ENCODE measurements at regions not wholly inside any gene's neighbourhood (a gene's known extent, or its start where the extent isn't known, plus 50 kb on each side); places are given as distances from the start of the nearest gene placed in this dataset.

DNA sequence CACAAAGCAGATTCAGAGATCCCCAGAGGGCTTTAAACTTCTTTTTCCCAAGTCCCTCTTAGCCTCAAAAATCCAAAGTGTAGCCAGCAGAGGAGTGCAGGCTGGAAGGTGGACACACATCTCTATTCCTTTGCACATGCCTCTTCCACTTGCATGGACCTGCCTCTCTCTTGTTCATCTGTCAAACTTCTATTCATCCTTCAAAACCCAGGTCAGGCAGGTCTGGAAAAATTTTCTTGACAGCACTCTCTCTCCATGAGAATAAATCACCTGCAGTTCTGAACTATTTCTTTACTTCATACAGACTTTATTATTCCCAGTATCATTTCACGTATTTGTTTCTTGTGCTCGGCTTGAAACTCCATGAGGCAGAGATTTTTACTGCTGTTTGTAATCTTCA is 127.5 kb downstream of the SS18 start:
- DNase-seq = no peak

DNA sequence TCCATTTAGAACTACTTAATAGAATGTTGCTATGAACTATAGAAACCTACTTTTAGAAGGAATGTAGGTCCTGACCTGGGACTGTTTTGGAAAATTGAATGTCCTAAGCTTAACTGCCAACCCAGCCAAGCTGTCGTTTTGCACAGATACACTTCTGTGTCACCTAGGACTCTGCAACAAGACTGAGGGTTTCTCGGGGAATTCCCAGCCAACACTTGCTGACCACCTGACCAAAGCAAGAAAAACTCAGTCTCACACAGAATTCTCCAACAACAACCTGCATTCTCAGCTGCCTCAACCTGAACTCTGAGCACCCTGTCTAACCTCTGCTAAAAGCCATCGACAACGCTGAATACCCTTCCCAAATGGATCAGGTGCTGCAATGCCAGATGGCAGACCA is 128.2 kb downstream of the SS18 start:
- no peak for DNase-seq

DNA sequence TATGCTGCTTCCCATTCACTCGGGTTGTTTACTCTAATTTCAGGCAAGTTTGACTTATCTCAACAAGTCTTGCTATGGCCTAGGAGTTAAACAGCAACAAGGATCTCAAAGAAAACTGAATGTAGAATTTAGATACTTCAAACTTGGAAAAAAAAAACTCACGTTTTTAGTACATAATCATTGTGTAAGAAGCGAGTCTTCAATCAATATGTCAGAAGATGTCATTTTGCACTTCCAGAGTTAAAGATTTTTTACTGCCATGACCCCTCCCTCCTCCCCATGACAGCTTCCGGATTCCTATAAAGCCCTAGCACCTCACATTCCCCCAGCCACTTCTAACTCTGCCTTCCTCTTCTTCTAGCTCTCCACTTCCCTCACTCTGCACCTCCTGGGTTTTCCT is 133.4 kb downstream of the SS18 start:
- no peak for DNase-seq

DNA sequence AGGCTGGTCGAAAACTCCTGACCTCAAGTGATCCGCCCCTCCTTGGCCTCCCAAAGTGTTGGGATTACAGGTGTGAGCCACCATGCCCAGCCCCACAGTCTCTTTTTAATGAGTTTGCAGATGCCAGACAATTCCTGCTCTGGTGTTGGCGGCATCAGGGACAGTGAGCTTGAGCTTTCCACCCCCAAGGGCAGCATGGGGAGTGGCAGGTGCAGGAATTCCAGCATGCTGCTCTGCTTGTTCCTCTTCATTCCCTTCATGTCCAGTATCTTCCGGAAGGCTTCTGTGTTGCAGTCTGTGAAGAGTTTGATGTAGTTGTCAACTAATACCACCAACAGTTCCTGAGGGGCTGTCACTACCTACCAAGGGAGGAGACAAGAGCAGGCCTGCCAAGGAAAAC is 137.3 kb downstream of the SS18 start:
- DNase-seq = no peak

DNA sequence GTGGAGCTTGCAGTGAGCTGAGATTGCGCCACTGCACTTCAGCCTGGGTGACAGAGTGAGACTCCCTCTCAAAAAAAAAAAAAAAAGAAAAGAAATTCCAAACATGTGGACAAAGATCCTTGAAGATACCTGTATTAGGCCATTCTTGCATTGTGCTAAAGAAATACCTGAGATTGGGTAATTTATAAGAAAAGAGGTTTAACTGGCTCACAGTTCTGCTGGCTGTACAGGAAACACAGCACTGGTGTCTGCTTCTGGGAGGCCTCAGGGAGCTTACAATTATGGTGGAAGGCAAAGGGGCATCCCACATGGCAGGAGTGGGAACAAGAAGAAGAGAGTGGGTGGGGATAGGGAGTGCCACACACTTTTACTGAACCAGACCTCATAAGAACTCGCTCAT is 140.1 kb downstream of the SS18 start:
- DNase-seq = no peak

DNA sequence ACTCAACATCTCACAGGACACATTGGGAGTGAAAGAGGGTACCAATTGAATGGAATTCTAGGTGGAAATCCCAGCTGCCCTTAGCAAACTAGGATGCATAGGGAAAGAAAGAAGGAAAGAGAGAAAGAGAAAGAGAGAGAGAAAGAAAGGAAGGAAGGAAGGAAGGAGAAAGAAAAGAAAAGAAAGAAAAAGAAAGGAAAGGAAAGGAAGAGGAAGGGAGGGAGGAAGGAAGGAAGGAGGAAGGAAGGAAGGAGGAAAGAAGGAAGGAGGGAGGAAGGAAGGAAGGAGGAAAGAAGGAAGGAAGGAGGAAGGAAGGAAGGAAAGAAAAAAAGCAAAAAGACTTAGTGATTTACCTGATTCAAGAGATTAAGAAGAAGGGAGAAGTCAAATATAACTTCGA is 143.9 kb downstream of the SS18 start:
- no peak for DNase-seq

DNA sequence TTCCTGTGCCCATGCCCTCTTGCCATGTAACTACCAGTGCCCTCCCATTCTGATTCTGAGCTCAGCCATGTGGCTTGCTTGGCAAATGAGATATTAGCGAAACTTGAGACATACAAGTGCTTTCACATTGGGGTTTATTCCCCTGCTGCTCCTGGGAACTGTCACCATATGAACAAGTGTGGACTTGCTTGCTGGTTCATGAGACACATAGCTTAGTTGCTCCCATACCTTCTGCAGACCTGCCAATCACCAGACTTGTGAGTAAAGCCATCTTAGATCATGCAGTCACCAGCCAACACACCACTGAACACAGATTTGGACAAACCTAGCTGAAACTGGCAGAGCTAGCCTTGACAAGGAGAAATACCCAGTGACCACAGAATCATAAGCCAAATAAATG is 155.1 kb downstream of the SS18 start:
- DNase-seq = no peak

DNA sequence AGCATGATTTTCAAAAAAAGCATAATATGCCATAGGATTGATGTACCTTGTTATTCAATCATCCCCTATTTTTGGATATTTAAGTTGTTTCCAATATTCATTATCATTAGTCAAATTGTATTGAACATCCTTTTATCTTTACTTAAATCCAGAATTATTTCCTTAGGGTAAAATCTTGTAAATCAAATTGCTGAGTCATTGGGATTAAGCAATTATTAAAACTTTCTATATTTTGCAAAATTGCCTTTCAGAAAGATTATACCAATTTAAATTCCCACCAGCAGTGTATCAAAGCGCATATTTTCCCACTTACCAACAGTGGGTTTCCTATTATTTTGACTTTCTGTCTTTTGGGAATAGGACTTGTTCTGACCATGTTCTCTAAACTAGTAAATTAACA is 159.3 kb downstream of the SS18 start:
- DNase-seq = no peak

DNA sequence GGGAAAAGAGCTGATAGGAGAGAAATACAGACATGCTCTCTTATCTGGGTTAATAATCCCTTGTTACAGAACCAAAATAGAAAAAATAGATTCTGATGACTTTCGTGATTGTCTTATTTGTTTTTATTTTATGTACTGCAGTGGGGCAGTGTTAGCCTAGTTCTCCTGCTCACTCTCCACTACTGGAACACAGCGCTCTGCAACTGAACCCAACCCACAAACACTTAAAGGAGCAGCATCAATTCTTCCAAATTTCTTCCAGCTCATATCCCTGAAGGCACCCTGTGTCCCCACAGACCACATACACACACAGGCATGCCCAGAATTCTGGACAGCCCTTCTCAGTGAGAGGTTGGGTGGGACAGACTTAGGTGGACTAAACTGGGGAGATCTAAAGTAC is 160.6 kb downstream of the SS18 start:
- DNase-seq = no peak

DNA sequence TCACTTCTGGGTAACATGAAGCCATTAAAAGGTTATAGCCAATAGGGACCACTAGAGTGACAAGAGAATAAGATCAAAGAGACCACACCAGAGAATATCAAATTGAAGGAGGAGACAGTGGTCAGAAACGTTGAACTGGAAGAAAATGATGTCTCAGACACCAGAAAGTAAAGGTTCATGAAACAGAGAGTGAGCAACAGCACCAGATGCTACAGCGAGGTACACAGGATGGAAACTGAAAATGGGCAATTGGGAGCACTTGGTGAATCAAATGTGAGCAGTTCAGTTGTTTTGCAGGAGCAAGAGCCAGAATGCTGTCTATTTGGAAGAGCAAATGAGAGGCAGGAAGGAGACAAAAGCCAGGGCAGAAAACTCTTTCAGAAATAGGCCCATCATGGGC is 162.6 kb downstream of the SS18 start:
- DNase-seq = no peak

DNA sequence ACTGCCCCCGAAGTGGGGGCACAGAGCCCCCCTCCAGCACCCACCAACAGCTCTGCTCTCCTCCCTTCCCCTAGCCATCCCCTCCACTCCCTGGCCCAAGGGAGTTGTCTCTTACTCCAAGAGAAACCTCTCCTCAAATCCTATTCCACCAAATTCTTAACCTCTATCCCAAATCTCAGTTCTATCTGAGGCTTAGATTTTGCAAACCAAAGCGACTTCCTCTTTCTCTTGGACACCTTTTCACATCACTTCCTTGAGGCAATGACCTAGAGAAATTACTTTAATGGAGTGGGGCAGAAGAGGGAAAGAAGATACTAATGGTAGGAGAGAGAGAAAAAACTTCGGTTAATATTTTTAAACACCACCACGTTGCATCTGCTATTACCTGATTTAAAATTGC is 167.2 kb downstream of the SS18 start:
- peak; percentile 16 for DNase-seq

DNA sequence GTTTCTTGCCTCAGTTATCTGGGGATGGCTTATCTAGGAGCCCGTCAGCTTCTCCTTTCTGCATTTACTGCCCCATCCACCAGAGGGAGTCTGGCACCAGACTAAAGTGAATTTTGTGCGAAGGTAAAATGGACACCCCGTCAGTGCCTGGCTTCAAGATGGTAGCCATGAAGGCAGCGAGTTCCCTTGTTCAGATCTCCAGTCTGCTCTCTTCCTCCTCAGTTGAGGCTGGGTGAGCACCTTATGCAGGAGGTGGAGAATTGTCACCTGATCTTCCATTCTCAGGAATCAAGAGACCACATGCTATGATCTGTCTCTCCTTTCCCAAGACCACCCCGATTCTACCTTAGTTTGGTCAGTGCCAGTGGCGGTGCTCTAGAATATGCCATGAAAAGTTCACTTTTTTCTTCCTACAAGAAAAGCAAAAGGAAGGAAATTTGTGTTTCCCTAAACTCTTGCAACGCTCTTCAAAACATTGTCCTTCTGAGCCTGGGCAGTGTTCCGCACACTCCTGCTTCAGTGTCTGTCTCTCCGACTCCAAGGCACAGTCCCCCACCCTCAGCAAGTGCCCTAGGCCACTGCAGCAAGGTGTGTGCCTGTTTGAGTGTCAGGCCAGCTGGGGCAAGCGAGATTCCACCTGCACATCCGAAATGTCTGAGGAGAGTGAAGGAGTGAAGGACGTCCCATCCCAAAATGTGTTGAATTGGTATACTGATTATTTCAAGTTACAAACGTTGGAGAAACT is 168.6 kb downstream of the SS18 start:
- DNase-seq = peak; percentile 88

DNA sequence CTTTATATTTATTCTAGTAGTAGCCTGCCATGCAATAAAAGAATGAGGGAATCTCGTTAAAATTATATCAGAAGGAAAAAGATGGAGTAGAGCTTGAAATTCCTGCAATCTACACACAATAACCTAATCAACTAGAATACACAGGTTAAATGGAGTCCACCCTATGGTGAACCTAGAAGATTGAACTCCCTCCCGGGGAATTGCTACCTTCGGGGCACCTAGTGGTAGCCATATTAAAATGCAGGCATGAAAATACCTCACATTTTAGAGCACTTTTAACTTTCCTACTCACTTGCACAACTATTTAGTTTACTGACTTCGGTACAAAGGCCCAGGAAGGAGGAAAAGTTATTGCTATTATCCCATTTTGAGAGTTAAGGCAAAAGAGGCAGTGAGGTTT is 174.5 kb downstream of the SS18 start:
- DNase-seq = peak; percentile 19

DNA sequence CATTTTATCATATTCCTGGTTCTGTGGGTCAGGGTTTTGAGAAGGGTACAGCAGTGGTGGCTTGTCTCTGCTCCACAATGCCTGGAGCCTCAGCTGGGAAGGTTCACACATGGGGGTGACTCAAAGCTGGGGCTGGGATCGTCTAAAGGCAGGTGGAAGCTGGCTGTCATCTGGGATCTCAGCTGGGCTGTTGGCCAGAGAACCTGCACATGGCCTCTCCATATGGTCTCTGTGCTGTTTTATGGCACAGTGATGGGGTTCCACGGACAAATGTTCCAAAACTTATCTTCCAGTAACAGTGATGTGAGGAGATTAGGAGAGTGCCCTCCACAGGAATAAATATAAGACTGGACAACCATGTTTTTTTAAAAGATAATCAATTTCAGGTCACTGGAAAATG is 191.4 kb downstream of the SS18 start:
- DNase-seq = no peak

DNA sequence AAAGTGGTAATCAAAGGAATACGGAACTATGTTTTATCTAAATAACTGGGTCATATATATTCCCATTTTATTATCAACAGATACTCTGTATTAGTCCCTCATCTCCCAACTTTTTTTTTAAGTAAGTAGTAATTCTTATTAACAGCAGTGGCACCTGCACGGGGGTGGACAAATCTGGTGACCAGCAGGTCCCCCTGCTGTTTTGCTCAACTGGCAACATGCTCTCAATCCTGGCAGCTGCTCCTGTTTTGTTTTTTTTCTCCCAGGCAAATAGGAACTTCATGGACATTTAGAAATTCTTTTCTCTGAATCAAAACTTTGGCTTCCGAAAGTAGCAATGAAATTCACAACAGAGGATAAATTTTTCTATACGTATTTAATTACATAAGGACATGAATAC is 193.5 kb downstream of the SS18 start:
- DNase-seq = no peak

DNA sequence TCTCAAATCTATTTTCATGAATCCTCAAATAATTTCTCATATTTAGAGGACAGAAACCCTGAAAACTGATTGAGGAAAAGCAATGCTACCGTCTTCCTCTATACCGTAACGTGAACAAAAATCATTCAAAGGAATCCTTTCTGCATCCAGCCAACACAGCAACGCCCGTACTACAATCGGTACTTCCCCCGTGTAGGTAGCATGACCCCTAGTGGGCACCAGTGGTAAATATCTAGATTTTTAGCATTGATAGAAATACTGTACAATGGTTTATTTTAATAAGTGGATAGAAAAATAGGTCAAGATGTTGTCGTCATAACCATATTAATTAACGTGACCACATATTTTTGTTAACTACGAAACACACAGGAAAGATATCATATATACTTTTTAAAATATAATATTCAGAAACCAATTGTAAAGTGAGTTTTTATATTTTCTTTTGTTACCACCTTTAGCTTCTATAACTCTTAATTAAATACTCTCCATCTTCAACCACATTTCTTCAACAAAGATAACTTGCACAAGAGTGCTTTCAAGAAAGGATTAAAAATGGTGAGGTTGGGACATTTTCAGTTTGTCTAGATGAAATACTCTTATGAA is 194.1 kb downstream of the SS18 start:
- peak; percentile 73 for DNase-seq

DNA sequence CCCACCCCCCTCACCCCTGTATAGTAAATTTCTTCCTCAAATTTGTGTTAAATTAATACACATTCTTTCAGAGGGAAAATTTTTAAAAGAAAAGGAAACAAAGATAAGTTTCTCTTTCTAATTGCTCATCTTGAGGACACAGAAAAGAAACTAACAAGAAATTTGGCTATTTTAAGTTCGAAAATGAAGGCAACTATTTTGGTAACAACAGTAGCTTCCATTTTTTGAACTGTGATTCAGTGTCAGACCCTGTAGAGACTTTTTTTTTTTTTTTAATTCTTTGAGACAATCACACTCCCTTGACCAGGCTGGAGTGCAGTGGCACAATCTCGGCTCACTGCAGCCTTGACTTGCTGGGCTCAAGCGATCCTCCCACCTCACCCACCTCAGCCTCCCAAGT is 194.9 kb downstream of the SS18 start:
- no peak for DNase-seq

DNA sequence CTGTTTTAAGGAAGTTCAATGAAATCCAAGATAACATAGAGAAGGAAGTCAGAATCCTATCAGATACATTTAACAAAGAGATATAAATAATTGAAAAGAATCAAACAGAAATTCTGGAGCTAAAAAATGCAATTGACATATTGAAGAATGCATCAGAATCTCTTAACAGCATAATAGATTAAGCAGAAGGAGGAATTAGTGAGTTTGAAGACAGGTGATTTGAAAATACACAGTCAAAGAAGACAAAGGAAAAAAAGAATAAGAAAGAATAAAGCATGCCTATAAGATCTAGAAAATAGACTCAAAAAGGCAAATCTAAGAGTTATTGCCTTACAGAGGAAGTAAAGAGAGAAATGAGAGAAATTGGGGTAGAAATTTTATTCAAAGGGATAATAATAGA is 204.1 kb downstream of the SS18 start:
- no peak for DNase-seq

DNA sequence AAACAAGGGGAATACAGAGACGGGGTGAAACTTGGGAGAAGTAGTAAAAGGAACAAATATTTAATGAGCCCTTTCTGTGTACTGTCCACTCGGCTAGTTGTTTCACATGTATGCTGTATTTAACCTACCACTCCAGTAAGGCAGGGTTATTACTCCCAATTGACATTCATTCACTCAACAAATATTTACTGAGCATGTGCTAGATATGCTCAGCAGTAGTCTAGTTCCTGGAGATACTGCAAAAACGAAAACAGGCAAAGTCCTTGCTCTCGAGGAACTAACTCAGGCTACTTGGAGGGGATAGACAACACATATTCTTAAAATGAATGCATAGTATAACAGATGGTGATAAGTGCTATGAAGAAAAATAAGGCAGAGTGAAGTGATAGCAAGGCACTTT is 207.3 kb downstream of the SS18 start:
- no peak for DNase-seq

DNA sequence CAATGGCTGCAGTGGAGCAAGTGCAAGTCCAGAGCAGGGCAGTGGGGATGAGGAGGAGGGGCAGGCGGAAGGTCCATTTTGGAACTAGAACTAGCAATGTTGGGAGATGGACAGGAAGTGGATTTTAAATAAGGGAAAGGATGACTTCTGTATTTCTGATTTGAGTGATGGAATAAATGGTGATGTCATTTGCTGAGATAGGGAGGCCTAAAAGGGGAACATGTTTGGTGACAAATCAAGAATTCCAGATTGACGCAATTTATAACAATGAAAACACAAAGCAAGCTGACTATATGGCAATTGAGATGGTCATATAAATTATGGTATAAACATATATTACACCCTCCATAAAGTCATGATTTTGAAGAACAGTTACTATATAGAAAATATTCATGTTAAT is 209.3 kb downstream of the SS18 start:
- DNase-seq = no peak

DNA sequence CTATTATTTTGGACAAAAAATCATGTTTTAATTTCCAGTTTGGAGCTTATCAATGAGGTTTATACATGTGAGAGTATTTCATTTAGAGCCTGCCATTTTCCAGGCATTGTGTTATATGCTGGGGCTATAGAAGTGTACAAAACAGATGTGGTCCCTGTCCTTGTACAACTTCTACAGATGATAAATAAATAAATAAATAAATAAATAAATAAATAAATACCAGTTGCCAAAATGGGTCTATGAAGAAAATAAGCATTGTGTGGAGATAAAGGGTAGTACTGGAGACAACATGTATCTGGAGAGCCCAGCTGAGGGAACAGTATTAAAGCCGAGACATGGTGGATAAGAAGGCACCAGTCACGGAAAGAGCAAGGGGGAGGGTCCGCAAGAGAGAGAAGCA is 210.0 kb downstream of the SS18 start:
- DNase-seq = no peak

DNA sequence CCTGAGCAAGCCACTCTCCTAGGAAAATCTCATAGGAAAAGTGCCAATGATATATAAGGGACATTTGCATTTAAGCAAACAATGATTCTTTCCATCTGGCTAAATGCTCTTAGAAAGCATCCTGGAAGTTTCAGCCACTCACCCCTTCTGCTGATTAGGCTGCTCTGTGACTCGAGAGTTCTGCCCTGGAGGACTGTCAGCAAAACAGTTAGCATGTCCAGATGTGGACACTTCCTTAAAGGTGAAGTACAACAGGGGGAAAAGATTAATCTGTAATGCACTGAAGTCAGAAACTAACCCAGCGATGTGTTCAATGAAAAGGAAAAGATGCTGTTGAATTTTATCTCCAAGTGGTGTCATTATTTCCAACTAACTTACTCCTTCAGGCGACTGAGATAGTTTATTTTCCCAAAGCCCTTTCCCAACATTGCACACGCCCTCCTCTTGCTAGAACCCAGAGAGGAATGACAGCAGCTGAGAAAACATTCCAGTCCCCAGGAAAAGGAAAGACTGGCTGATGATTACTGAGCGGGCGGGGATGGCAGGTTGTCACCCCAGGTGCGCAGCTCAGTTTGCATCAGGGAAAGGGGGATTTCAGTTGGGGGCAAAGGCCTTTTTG is 214.0 kb downstream of the SS18 start:
- no peak for DNase-seq

DNA sequence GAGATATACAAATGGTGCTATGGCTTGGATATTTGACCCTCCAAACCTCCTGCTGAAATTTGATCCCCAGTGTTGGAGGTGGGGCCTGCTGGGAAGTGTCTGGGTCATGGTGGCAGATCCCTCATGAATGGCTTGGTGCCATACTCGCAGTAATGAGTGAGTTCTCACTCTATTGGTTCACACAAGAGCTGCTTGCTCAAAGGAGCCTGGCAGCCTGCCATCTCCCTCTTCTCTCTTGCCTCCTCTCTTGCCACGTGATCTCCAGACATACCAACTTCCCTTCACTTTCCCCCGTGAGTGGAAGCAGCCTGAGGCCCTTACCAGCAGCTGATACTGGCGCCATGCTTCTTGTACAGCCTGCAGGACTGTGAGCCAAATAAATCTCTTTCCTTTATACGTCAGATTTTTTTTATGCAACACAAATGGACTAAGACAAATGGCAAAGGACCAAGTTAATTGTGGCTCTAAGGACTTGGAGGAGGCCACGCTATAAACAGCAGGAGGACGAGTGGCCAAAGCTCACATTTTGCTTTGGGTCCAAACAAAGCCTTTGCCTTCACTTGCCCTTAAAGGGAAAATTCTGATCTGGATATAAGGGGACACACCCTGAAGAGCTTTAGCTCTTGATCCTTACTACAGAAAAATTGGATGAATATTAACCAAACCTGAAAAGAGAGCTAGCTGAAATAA is 214.7 kb downstream of the SS18 start:
- peak; percentile 13 for DNase-seq

DNA sequence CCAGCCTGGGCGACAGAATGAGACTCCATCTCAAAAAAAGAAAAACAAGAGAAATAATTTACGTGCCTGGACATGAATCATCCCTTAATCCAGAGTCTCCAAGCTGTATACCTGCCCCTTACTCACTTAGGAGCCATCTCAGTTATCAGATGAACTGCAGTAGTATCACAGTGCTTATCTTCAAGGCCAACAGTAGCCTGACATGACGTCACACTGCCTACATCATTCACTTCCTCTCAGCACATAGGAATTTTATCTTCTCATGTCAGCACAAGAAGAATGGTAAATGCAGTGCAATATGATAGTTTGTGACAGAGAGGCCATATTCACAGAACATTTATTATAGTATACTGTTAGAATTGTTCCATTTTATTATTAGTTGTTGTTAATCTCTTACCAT is 216.6 kb downstream of the SS18 start:
- DNase-seq = no peak

Measured in hematopoietic multipotent progenitor cell treated with erythropoietin and hydrocortisone succinate and interleukin-3 and kit ligand, for 4 days (in vitro differentiated cells).